HG02870 (cell line): ENCODE measurements at regions not wholly inside any gene's neighbourhood (a gene's known extent, or its start where the extent isn't known, plus 50 kb on each side); places are given as distances from the start of the nearest gene placed in this dataset.

Source experiments
- ATAC-seq: cut with Tn5 transposase; IDR thresholded peaks from one replicate; pipeline ENCODE4 v1.9.1; 2021; ENCODE audit warnings: mild to moderate bottlenecking, moderate library complexity; ENCODE audit not compliant: unreplicated experiment

GRCh38 chr2:196433116-196433515 is 206.4 kb upstream of the CCDC150 start:
- no peak for ATAC-seq

GRCh38 chr2:196434217-196434616 is 205.3 kb upstream of the CCDC150 start:
- ATAC-seq, result no peak

- ATAC-seq, result no peak
Observed at GRCh38 chr2:196435189-196435588, 204.3 kb upstream of the CCDC150 start.

- no peak for ATAC-seq
Observed at GRCh38 chr2:196437626-196438025, 201.9 kb upstream of the CCDC150 start.

GRCh38 chr2:196439760-196440159 is 199.8 kb upstream of the CCDC150 start:
- no peak for ATAC-seq

- ATAC-seq, result peak; percentile 44
Observed at GRCh38 chr2:196440413-196440812, 199.1 kb upstream of the CCDC150 start.

GRCh38 chr2:196441527-196441926 is 198.0 kb upstream of the CCDC150 start:
- ATAC-seq, result no peak

- ATAC-seq, result no peak
Observed at GRCh38 chr2:196442211-196442610, 197.3 kb upstream of the CCDC150 start.

- no peak for ATAC-seq
Observed at GRCh38 chr2:196444442-196444841, 195.1 kb upstream of the CCDC150 start.

GRCh38 chr2:196445991-196446390 is 193.5 kb upstream of the CCDC150 start:
- no peak for ATAC-seq

GRCh38 chr2:196448407-196449079 is 191.0 kb upstream of the CCDC150 start:
- peak; percentile 20 for ATAC-seq

GRCh38 chr2:196449083-196449482 is 190.4 kb upstream of the CCDC150 start:
- ATAC-seq, result peak; percentile 90

GRCh38 chr2:196452758-196453157 is 186.8 kb upstream of the CCDC150 start:
- ATAC-seq, result no peak

GRCh38 chr2:196453613-196454047 is 185.9 kb upstream of the CCDC150 start:
- ATAC-seq, result peak; percentile 54

GRCh38 chr2:196454492-196454891 is 185.0 kb upstream of the CCDC150 start:
- no peak for ATAC-seq

GRCh38 chr2:196459539-196459938 is 180.0 kb upstream of the CCDC150 start:
- peak; percentile 69 for ATAC-seq

- no peak for ATAC-seq
Observed at GRCh38 chr2:196463706-196464105, 175.8 kb upstream of the CCDC150 start.

GRCh38 chr2:196464311-196464710 is 175.2 kb upstream of the CCDC150 start:
- ATAC-seq, result no peak

- no peak for ATAC-seq
Observed at GRCh38 chr2:196466581-196466980, 172.9 kb upstream of the CCDC150 start.

GRCh38 chr2:196468394-196468793 is 171.1 kb upstream of the CCDC150 start:
- no peak for ATAC-seq

- no peak for ATAC-seq
Observed at GRCh38 chr2:196473617-196474016, 165.9 kb upstream of the CCDC150 start.

GRCh38 chr2:196475611-196476010 is 163.9 kb upstream of the CCDC150 start:
- no peak for ATAC-seq

GRCh38 chr2:196478588-196478987 is 160.9 kb upstream of the CCDC150 start:
- ATAC-seq, result no peak
